Activated CD4-positive, alpha-beta T cell treated with anti-CD3 and anti-CD28 coated beads, Interleukin-2, amount 50 U/mL, for 1 hour (primary cell): ENCODE measurements at regions not wholly inside any gene's neighbourhood (a gene's known extent, or its start where the extent isn't known, plus 50 kb on each side); places are given as distances from the start of the nearest gene placed in this dataset.
"Not testable (repeated sequence)": the region's sequence is repeated elsewhere in the genome, so short reads cannot be mapped to it uniquely, and the experiment has no call there.

Experiments used
- DNase-seq: peaks from one replicate; pipeline ENCODE4 v3.0.0-alpha.2; 2020

DNA sequence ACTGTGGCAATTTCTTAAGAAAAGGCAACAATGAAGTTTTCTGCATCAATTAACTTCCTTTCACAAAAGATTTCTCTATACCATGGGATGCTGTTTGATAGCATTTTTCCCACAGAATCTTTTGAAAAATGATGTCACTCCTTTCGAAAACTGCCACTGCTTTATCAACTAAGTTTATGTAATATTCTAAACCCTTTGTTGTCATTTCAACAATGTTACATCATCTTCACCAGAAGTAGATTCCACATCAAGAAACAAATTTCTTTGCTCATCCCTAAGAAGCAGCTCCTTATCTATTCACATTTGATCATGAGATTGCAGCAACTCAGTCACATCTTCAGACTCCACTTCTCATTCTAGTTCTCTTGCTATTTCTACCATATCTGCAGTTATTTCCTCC is 116.1 kb upstream of the KCND3 start:
- DNase-seq: no peak

DNA sequence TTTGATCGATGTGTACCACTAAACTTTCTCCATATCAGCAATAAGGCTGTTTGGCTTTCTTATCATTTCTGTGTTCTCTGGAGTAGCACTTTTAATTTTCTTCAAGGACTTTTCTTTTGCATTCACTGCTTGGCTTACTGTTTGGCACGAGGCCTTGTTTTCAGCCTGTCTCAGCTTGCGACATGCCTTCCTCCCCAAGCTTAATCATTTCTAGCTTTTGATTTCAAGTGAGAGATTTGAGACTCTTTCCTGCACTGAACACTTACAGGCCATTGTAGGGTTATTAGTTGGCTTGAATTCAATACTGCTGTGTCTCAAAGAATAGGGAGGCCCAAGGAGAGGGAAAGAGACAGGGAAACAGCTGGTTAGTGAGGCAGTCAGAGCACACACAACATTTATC is 120.6 kb upstream of the KCND3 start:
- DNase-seq: no peak

DNA sequence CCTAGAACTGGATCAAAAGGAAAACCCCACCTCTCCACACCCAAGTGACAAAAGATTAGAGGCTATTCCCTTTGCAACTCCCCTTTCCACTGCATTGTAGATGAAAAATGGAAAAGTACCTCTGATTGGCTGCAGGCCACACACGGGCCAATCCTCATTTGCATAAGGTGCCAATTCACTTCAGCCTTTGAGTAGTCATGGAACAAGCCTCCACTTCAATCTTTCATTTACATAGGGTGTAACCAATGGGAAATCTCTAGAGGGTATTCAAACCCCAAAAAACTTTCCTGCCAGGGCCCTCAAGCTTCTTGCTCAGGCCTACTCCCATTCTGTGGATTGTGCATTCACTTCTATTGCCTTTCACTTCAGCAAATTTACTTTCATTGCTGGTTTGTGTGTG is 122.3 kb upstream of the KCND3 start:
- DNase-seq: no peak

DNA sequence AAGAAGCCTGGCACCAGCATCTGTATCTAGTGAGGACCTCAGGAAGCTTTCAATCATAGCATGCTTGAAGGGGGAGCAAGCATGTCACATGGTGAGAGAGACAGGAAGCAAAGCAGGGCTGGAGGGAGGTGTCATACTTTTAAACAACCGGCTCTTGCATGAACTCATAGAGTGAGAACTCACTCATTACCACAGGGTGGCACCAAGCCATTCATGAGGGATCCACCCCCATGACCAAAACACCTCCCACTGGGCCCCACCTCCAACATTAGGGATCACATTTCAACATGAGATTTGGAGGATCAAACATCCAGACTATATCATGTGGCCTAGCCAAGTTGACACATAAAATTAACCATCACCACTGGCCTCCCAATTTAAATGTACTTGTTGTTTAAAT is 125.1 kb upstream of the KCND3 start:
- DNase-seq: no peak

DNA sequence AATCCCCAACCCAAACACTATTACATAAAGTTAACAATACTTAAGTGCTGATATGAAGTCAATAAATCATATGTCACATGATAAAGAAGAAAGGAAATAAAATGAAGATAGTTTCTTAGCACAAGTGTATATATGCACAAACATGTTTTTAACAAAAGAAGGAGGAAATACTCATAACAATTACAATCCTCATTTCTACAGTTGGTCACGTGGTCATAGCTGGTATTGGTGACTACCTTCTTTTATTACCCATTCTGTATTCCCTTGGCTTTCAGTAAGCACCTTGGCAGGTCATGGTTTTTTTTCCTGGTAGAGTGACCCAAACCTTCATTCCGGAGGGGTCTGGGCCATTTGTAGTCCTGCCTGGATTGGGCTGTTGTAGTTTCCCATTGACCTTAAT is 137.1 kb upstream of the KCND3 start:
- DNase-seq: no peak

DNA sequence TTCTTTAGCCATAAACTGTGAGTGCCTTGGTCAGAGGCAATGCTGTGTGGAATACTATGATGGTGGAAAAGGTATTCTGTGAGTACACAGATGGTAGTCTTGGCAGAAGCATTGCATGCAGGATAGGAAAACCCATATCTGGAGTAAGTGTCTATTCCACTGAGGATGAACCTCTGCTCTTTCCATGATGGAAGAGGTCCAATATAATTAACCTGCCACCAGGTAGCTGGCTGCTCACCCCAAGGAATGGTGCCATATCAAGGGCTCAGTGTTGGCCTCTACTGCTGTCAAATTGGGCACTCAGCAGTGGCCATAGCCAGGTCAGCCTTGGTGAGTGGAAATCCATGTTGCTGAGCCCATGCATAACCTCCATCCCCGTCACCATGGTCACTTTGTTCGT is 138.1 kb upstream of the KCND3 start:
- not testable (repeated sequence) for DNase-seq

DNA sequence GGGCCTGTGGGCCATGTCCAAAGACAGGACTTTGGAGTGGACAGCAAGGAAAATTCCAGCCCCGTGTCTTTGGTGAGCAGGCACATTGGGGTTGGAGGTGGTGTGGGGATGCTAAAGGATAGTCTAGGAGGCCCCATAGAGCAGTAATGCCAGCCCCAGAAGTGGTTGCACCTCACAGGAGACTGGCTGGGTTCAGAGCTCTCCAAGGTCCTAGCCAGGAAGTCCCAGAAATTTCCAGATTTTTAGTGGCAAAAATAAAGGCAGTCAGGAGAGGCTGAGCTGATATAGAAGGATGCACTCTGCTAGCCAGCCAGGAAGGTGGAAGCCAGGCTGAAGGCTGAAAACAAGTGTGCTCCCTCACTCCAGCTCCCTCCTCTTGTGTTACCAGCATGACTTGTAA is 144.0 kb upstream of the KCND3 start:
- DNase-seq: no peak

DNA sequence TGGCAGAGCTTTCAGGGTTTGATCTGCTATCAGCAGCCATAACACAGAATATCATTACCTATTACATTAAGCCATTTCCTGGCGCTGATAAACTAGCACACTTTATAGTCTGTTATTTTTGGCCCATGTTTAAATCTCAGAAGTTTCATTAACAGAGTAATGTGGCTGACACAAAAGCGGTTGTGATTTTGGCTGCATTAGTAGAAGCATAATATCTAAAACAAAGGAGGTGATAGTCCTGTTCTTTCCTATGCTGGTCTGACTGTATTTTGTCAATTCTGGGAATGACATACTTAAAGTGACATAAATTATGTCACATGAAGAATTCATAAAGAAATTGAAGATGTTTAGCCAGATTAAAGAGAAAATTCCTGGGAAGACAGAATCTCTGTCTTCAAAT is 151.3 kb upstream of the KCND3 start:
- DNase-seq: no peak

DNA sequence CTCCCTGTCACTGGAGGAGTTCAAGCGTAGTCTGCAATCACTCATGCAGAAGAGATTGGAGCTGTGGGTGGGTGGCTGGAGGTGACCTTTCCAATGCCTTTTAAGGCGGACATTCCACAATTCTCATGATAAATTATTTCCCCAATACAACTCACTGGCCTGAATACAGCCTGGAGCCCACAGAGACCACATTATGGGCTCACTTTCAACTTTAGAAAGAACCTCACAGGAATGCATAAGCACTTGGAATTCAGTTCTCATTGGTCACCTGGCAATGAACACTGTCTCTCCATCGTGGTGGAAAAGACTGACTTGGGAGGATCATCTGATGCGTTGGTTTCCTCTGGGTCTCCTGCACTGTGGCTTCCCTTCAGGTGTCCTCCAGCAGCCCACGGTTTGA is 151.8 kb upstream of the KCND3 start:
- DNase-seq: no peak

DNA sequence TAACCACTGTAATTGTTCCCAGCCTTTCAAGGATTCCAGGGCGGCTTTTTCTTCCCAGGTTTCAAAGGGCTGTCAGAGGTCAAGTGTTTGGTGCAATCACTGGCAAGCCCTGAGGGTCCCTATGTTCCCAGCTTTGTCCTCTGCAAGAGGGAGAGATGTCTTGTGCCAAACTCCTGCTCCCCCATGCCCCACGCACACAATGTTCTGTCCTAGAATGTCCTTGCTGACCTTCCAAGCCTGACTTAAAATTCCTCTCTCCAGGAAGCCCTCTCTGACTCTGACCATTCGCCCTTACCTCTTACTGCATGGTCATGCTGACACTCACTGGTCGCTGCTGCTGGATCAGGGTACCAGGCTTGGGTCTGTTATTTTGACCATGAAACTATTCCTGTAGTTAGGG is 152.5 kb upstream of the KCND3 start:
- DNase-seq: no peak

DNA sequence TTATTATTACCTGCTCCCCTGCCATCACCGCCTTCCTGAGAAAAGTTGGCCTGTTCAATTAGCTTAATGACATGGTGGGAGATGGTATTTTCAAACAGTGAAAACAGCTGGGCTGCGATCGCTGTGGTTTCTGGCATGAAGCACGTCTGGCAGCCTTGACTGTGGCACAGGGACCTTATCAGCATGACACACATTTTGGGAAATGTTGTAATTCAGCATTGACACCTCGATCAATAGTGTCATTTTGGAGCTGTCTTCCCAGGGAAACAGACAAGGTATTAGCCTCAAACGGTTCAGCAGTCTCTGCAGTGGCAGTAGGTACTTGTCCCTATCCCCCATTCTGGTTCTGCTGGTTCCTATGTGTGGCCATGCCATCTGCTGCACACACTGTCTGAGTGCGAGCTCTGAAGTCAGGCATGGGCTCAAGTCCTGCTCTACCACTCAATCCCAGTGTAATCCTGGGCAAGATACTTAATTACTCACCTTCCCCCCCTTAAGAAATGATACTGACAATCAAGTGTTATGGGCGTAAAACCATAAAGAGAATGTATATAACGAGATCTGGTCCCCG is 154.5 kb upstream of the KCND3 start:
- DNase-seq: no peak

DNA sequence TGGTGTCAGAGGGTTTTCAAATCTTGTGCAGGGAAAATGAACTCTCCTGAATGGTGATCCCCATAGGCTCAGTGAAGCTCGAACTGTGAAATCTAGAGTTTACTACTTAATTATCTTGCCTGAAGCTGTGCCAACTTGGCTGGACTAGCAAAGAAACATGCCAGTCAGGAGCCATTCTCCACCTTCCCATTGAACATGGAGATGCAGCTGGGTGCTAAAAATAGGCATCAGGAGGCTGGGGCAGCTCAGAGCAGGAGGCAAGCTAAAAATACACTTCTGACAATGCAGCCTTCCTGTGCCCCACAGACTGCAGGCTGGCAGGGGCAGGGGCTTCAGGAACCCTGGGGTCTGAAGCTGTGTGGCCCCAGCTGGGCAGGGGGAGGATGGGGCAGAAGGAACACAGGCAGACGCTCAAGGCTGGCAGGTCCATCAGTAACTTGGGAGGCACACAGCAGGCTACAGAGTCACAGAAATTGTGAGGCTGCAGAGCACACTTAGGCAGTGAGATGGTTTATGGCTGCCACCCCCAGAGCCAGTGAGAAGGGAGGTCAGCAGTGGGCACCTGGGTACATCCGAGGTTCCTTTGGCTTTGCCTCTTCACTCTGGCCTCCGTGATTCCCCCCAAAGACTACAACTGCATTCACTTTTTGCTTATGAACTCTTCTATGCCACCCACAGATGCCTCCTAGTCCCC is 155.4 kb upstream of the KCND3 start:
- DNase-seq: no peak

DNA sequence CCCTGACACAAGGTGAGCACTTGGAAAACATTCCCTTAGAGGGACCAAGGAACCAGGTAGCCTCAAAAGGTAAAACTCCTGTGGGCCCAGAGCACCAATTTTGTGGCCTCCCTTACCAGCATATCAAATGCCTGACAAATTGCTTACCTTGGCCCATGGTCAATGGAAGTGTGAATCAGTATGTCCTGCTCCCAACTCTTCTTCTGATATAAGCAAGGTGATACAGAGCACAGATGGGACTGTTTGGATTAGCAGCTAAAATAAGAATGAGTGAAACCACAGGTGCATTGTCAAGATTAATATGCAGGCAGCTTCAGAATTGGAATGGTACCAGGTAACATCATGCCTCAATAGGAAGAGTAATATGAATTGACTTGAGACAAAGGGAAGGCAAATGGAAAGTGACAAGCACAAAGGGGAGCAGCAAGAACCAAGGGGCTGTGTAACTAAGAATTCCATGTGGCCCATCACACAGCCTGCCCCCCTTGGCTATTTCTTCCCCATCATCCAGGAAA is 156.8 kb upstream of the KCND3 start:
- no peak for DNase-seq

DNA sequence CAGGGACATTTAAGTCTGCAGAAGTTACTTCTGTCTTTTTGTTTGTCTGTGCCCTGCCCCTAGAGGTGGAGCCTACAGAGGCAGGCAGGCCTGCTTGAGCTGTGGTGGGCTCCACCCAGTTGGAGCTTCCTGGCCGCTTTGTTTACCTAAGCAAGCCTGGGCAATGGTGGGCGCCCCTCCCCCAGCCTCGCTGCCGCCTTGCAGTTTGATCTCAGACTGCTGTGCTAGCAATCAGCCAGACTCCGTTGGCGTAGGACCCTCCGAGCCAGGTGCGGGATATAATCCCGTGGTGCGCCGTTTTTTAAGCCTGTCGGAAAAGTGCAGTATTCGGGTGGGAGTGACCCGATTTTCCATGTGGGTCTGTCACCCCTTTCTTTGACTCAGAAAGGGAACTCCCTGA is 170.7 kb upstream of the KCND3 start:
- DNase-seq: not testable (repeated sequence)

DNA sequence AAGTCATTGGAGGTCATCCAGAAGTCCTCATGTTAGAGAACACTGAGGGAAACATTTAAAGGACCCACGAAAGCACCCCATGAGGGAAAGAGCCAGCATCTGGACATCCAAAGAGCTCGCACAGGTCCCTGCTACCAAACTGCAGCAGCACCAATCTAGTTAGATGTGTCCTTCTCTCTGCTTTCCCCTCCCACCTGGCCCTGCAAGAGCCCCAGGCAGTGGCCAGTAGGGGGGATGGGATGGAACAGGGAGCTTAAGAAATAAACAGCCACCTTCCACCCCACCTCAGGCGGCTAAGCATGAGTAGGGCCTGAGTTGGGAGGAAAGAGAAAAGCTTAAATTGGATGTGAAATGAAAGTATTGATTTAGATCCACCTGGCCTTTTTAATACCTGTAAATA is 175.9 kb upstream of the KCND3 start:
- no peak for DNase-seq

DNA sequence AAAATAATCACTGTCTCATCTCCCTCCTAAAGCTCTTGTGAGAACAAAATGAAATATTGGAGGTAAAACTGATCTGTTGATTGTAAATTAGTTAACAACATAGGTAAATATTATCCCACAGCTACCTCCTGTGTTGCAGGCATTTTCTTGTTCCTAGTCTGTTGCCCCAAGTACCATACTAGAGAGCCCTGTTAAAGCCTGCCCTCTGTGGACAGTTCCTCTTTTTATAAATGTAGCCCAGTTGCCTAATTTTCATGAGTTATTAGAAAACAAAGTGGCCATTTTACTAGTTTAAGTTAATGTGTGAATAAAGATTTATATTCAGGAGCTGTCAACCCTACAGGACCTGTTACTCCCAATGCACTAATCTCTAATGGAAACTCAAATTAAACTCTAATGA is 180.0 kb upstream of the KCND3 start:
- DNase-seq: no peak

DNA sequence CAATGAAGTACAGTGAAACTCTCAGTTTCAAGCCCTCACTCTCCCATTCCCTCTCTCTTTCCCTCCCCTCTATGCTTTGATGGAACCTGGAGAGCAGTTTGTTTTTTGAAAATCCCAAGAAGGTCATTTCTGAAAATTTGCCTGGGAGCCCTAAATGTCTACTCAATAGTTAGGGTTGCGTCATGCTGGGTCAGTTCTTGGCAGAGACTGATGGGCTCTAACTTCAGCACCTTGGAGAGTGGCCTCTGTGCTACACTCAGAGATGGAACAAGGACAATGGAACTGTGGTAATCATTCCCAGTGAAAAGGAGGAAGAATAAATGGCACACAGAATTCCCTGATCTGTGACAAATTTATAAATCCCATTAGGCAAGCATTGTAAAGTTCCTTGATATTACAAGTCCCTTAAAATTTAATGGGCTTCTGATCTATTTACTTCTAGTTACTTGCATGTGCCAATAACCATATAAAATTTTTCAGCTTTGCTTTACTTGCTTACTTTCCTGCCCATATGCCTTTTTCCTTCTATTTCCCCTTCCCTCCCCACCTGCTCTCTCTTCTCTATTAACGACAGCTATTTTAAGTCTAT is 182.9 kb upstream of the KCND3 start:
- DNase-seq: no peak

DNA sequence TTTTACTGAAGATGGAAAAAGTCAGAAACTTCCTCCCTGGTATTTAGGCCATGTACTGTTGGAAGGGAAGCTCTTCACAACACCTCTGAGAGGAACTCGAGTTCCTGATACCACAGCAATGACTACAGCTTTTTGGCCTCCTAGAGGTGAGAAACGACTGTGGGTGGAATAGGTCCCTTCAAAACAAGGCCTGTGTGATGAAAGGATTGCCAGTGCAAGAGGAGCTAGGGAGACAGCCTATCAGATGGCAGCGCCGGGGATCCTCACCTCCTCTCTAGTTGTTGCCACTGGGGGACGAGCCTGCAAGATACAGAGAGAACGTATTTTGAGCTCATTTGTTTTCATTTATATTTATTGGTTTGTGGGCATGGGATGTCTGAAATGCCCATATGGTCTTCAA is 187.8 kb upstream of the KCND3 start:
- no peak for DNase-seq

DNA sequence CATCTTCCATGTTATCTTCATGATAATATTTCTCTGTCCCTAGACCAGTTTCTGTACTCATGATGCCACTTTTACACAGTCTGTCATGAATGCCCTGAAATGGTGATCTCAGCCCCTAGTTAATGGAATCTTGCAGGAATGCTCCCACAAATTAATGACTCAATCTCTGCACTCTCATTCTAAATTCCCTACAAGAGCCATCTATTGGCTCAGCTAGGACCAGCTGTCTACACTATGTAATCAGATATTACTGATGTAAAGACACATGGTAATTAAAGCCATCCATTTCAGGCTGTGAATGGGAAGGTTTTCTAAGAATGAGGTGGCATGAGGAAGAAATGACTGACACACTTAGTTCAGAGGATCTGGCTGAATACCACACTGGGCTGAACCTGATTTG is 199.1 kb upstream of the KCND3 start:
- DNase-seq: no peak

DNA sequence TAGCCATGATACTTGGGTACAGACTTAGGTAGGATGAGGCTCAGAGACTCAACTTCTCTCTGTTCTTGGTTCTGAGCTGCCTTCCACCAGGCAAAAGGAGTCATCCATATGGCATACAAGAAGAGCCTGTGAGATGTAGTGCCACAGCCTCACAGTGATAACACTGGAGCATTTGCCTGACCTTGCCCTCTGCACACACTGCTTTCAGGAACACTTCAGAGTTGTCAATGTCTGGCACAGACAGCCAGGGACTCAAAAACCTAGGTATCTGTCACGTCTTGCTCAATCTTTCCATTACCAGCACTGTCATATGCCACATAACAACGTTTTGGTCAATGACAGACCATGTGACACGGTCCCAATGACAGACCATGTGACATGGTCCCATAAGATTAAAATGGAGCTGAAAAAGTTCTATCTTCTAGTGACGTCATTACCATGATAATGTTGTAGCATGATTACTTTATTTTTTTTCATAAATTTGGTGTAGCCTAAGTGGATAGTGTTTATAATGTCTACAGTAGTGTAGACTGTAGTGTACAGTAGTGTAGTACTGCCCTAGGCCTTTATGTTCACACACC is 199.9 kb upstream of the CTTNBP2NL start:
- DNase-seq: no peak

DNA sequence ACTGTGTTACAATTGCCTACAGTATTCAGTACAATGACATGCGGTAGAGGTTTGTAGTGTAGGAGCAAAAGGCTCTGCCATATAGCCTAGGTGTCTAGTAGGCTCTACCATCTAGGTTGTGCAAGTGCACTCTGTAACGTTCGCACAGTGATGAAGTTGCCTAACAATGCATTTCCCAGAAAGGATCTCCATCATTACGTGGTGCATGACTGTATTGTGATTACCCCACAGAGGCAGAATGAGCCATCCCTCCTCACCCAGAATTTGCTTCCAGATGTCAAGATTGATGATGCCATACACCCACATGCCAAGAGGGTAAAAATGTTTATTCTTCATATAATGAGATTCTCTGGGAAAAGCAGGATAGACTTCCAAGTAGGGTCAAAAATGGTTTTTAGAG is 199.3 kb upstream of the CTTNBP2NL start:
- DNase-seq: no peak

DNA sequence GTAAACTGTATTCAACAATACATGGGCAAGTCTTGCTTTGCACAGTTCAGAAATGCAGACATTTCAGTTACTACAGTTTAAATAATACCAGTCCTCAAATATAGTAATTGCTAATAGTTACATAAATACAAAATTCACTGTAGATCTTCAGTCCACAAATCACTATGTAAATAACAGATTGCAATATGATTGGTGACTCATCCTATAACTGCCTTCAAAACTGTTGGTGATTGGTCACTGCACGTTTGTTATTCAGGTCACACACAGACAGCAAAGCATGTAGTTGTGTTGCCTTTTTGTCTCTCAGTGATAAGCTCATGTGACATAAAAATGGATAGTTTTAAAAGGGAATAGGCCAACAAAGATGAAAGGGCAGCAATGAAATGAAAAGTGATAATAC is 186.5 kb upstream of the CTTNBP2NL start:
- DNase-seq: no peak

DNA sequence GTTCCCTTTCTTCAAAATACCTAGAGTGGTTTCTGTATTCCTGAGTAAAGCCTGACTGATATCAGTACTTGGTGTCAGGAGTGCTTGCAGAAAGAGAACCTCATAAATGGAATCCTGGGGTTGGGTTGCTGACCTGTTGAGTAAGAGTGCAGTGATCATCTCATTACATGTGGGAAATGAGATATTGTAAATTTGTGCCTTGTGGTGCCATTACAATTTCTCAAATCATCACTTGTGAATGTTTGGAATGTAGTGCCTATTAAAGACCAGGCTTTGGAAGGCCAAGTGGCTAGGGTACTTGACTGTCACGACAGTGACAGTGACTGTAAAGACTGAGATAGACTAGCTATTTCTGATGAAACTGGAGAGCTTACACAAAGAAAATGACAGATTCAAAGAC is 176.7 kb upstream of the CTTNBP2NL start:
- no peak for DNase-seq

DNA sequence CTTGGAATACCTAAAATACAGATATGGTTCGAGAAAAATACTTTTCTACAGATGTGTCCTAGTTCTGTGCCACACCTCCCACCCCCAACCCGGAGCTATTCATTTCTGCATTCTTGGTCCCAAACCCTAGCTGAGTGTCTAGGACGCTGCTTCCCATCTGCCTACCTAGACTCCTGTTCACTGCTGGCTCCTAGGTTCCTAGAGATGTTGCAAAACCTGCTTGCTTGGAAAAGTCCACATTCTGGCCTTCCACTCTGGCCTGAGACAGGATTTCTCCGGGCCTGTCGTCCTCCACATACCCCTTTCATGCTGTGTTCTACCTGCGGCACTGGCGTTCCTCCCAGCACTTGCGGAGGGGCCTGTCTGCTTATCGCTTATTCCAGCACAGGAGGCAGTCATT is 165.8 kb upstream of the CTTNBP2NL start:
- no peak for DNase-seq
